Stomach (tissue), 8 donors: ENCODE measurements at regions not wholly inside any gene's neighbourhood (a gene's known extent, or its start where the extent isn't known, plus 50 kb on each side); places are given as distances from the start of the nearest gene placed in this dataset.
A peak's percentile ranks its signal among the peaks of the same experiment; 100 is the strongest.
"Not testable (repeated sequence)": the region's sequence is repeated elsewhere in the genome, so short reads cannot be mapped to it uniquely, and the experiment has no call there.

Source experiments
- DNase-seq, 2 donors: peaks; one replicate each; pipeline versions ENCODE4 v3.0.0 to v3.0.0-alpha.2; 2013 to 2019
- H3K27ac ChIP-seq, 5 donors: fragments of 200-600 bp in 4 of 5; sonication (generic) in 4 of 5; one replicate each; pipeline ENCODE4 v1.5.1; 2013 to 2019; ENCODE audit warnings: mild to moderate bottlenecking in 1 of 5, moderate library complexity in 1 of 5
- H3K27me3 ChIP-seq, 3 donors: fragments of 200-600 bp; sonication (generic); one replicate each; pipeline ENCODE4 v1.5.1; 2017 to 2019; ENCODE audit warnings: mixed run types in 1 of 3
- H3K36me3 ChIP-seq, 4 donors: fragments of 200-600 bp; sonication (generic); 1 replicate in 3 of 4; 2 replicates in 1 of 4; pipeline ENCODE4 v1.5.1; 2016 to 2019
- H3K4me1 ChIP-seq, 4 donors: fragments of 200-600 bp; sonication (generic); one replicate each; pipeline ENCODE4 v1.5.1; 2016 to 2019
- H3K4me3 ChIP-seq, 4 donors: fragments of 200-600 bp; sonication (generic) in 3 of 4; one replicate each; pipeline ENCODE4 v1.5.1; 2016 to 2019; ENCODE audit warnings: mild to moderate bottlenecking in 1 of 4
- H3K9me3 ChIP-seq, 4 donors: fragments of 200-600 bp; sonication (generic); one replicate each; pipeline ENCODE4 v1.5.1; 2016 to 2019
- EP300 ChIP-seq: sonication (generic); formaldehyde crosslinking; IDR thresholded peaks from one replicate; pipeline ENCODE4 v1.6.1; 2017; ENCODE audit warnings: antibody characterized with exemption
- POLR2A ChIP-seq, 4 donors: fragments of 450-650 bp; IDR thresholded peaks; one replicate each; pipeline ENCODE4 v1.6.1; 2016; ENCODE audit warnings: antibody characterized with exemption in 4 of 4, control low read depth in 2 of 4, mild to moderate bottlenecking in 1 of 4, moderate library complexity in 1 of 4
- POLR2AphosphoS5 ChIP-seq, 3 donors: sonication (generic); formaldehyde crosslinking; IDR thresholded peaks; one replicate each; pipeline ENCODE4 v1.6.1; 2016; ENCODE audit warnings: antibody characterized with exemption in 3 of 3
- WGBS, 5 donors: extraction: QIAGEN DNeasy Blood & Tissue Kit in 3 of 5; methylation state at CpG; one replicate each; pipeline versions ENCODE4 v1.1.5 to v1.1.7; 2013 to 2018; 5-methylcytosine and 5-hydroxymethylcytosine counted together
- intact Hi-C: fragments of 100-400 bp; cut with DNase I; formaldehyde crosslinking; loops from one replicate; pipeline ENCODE4 v1.15.1; 2023; ENCODE audit warnings: low total_unique reads
- TF ChIP-seq, protein P1 (sequence below), 7 experiments: fragments of 450-650 bp in 4 of 7; fragments of 200-600 bp in 3 of 7; sonication (generic) in 3 of 7; IDR thresholded peaks; one replicate each; pipeline ENCODE4 v1.5.1; 2016 to 2019; ENCODE audit warnings: antibody characterized with exemption in 7 of 7, control low read depth in 2 of 7, mild to moderate bottlenecking in 1 of 7
- donor health status: healthy with polysubstance abuse.
- donor health status: Bipolar disorder and iron deficiency.
- donor health status: healthy.

DNA sequence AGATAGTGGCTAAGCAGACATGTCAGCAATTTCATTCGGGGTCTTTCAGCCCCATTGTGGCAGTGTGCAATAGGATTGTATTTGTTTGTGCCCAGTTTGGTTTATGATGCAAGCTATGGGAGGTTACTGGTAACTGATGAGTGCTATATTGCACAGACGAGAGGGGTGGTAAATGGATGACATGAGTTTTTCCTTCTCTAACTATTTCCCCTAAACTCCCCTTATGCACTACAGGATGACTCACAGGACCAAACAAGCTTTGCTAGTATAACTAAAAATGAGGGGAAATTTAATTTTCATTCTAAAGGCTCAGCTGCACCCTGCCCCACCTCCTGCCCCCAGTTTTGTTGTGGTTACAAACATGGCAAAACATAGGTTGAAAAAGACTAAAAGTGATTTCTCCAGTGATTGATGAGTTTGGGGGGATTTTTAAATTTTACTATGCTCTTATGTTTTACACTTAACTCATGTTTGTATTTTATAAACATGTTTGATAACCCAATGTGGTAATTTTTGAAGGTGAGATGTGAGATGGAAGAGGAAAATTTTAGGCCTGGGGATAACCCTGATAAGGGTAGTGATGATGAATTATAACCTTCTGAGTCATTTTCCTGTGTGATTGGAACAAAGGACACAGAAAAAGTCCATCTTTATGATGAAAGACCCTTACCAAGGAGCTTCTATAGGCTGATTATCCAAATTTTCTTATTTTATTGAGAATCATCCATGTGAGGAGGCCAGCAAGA, 60.8 kb upstream of the NAMPT start:
- intact Hi-C loops, result no loop called here
- WGBS, 5 donors, result 53 to 88% (median 72%) methylated on average over 2 of the region's 2 CpGs
- Histone ChIP-seq H3K27me3 (no peaks in the 10 kb centered on the region), H3K4me1 (no peaks in the 10 kb centered on the region), H3K36me3 (no peaks in the 10 kb centered on the region), H3K9me3 (peaks cover 13 to 51% (median 35%) of the 10 kb centered on the region in 4 donors), H3K27ac (peak overlapping the region in 2 of 5 donors; percentile 61 to 62), H3K4me3 (no peak overlapping the region)
- TF ChIP-seq EP300 (no peak), POLR2A (IDR thresholded peaks at IDR 0.05) (no peak), POLR2AphosphoS5 (IDR thresholded peaks at IDR 0.05) (no peak)
- TF ChIP-seq, protein P1, sequence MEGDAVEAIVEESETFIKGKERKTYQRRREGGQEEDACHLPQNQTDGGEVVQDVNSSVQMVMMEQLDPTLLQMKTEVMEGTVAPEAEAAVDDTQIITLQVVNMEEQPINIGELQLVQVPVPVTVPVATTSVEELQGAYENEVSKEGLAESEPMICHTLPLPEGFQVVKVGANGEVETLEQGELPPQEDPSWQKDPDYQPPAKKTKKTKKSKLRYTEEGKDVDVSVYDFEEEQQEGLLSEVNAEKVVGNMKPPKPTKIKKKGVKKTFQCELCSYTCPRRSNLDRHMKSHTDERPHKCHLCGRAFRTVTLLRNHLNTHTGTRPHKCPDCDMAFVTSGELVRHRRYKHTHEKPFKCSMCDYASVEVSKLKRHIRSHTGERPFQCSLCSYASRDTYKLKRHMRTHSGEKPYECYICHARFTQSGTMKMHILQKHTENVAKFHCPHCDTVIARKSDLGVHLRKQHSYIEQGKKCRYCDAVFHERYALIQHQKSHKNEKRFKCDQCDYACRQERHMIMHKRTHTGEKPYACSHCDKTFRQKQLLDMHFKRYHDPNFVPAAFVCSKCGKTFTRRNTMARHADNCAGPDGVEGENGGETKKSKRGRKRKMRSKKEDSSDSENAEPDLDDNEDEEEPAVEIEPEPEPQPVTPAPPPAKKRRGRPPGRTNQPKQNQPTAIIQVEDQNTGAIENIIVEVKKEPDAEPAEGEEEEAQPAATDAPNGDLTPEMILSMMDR (IDR thresholded peaks at IDR 0.05), result no peak
- DNase-seq, result no peak

DNA sequence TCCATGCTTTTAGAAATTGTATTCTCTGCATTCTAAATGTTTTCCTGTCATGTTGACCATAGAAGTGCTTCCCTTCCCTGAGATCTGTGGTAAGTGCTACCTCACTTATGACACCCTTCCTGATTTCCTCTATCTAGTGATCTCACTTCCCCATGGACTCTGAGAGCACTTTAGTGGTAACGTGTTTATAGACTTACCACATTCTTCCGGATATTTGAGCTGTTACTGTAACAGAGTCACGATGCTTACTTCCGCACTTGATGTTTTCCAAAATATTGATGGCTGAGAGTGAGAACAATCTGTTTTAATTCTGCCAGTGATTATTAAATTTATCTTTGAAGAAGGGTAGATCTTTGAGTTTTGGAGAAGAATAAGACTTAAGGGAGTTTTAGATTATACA, 60.1 kb upstream of the NAMPT start:
- 75 to 93% (median 88%) methylated on average over 4 of the region's 4 CpGs for WGBS, 5 donors
- TF ChIP-seq, protein P1 (IDR thresholded peaks at IDR 0.05), result no peak
- TF ChIP-seq POLR2AphosphoS5 (IDR thresholded peaks at IDR 0.05) (peak in 1 of 3 donors; percentile 16), POLR2A (IDR thresholded peaks at IDR 0.05) (no peak)

DNA sequence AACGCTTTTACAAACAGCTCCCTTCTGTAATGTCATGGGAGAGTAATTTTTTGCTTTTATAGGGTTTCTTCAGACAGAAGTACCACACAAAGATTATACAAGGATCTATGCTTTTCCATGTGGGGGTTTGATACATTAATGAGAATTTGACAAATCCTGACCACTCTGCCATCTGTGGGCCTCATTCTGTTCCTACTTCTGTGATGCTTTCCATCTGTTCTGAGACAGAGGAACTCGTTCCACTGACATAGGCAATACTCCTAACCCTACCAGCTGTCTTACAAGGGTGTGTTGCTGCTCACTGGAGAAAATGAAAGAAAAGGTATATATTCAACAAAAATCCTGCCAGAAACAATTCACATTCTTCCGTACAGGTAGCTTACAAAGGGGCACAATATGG, 59.4 kb upstream of the NAMPT start:
- DNase-seq, result no peak
- H3K36me3 ChIP-seq, result no peaks in the 10 kb centered on the region
- H3K9me3 ChIP-seq, result peaks cover 13 to 48% (median 33%) of the 10 kb centered on the region in 4 donors
- no peak overlapping the region for H3K4me3 ChIP-seq
- WGBS, 5 donors, result 67 to 82% (median 74%) methylated on average over 3 of the region's 3 CpGs
- TF ChIP-seq, protein P1 (IDR thresholded peaks at IDR 0.05), result no peak
- TF ChIP-seq POLR2A (IDR thresholded peaks at IDR 0.05) (no peak), EP300 (no peak), POLR2AphosphoS5 (IDR thresholded peaks at IDR 0.05) (no peak)
- H3K27me3 ChIP-seq, result no peaks in the 10 kb centered on the region
- H3K4me1 ChIP-seq, result no peaks in the 10 kb centered on the region
- peak overlapping the region in 2 of 5 donors; percentile 47 to 71 for H3K27ac ChIP-seq
- intact Hi-C loops, result no loop called here

More for the DNA sequence above, 60.1 kb upstream of the NAMPT start:
- H3K36me3 ChIP-seq, result no peaks in the 10 kb centered on the region
- H3K27me3 ChIP-seq, result no peaks in the 10 kb centered on the region
- H3K4me3 ChIP-seq, result no peak overlapping the region
- H3K4me1 ChIP-seq, result no peaks in the 10 kb centered on the region
- H3K9me3 ChIP-seq, result peaks cover 13 to 51% (median 34%) of the 10 kb centered on the region in 4 donors
- peak overlapping the region in 2 of 5 donors; percentile 61 to 71 for H3K27ac ChIP-seq
- no peak for DNase-seq
- intact Hi-C loops, result no loop called here

DNA sequence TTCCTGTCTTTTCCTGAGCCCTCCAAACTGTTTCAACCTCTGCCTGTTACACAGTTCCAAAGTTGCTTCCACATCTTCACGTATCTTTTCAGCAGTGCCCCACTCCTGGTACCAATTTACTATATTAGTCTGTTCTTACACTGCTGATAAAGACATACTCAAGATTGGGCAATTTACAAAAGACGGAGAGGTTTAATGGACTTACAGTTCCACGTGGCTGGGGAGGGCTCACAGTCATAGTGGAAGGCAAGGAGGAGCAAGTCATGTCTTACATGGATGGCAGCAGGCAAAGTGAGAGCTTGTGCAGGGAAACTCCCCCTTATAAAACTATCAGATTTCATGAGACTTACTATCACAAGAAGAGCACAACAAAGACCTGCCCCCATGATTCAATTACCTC, 57.3 kb upstream of the NAMPT start:
- intact Hi-C loops, H3K4me1 ChIP-seq, H3K36me3 ChIP-seq, H3K27me3 ChIP-seq, H3K27ac ChIP-seq, H3K4me3 ChIP-seq, DNase-seq: not testable (repeated sequence)
- WGBS, 5 donors, result 75 to 91% (median 78%) methylated on average over 3 of the region's 3 CpGs
- H3K9me3 ChIP-seq, result peaks cover 13 to 56% (median 45%) of the 10 kb centered on the region in 4 donors

DNA sequence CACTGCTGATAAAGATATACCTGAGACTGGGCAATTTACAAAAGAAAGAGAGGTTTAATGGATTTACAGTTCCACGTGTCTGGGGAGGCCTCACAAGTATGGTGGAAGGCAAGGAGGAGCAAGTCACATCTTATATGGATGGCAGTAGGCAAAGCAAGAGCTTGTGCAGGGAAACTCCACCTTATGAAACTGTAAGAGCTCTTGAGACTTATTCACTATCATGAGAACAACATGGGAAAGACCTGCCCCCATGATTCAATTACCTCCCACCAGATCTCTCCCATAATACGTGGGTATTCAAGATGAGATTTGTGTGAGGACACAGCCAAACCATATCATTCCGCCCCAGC, 55.4 kb upstream of the NAMPT start:
- H3K27me3 ChIP-seq, H3K36me3 ChIP-seq, DNase-seq, H3K27ac ChIP-seq, intact Hi-C loops, H3K4me3 ChIP-seq, H3K4me1 ChIP-seq: not testable (repeated sequence)
- WGBS, 5 donors, result 44 to 75% (median 63%) methylated on average over 3 of the region's 3 CpGs
- peaks cover 13 to 67% (median 46%) of the 10 kb centered on the region in 4 donors for H3K9me3 ChIP-seq
